HG03159 (cell line): ENCODE measurements at regions not wholly inside any gene's neighbourhood (a gene's known extent, or its start where the extent isn't known, plus 50 kb on each side); places are given as distances from the start of the nearest gene placed in this dataset.
"Not testable (repeated sequence)": the region's sequence is repeated elsewhere in the genome, so short reads cannot be mapped to it uniquely, and the experiment has no call there.

Experiments
- ATAC-seq: cut with Tn5 transposase; IDR thresholded peaks from one replicate; pipeline ENCODE4 v1.9.1; 2021; ENCODE audit warnings: mild to moderate bottlenecking, moderate library complexity; ENCODE audit not compliant: unreplicated experiment

DNA sequence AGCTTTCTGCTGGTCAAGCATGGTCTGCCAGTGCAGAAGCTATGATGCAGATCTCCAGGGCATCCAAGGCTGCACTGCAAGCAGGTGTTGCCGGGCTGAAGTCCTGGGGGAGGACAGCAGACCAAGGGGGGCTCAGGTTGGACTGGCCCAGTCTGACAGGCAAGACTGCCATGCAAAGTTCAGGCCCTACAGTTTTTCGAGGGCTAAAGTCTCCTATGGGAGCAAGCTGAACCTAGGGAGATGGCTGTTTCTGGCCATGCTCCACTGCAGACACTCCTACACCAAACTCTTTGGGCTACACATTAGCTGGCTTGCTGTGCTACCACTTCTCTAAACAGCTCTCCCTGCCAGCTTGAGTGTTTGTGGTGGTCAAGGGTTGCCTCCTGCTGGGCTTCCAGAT lies 130.0 kb upstream of the SYNCRIP start:
- no peak for ATAC-seq

DNA sequence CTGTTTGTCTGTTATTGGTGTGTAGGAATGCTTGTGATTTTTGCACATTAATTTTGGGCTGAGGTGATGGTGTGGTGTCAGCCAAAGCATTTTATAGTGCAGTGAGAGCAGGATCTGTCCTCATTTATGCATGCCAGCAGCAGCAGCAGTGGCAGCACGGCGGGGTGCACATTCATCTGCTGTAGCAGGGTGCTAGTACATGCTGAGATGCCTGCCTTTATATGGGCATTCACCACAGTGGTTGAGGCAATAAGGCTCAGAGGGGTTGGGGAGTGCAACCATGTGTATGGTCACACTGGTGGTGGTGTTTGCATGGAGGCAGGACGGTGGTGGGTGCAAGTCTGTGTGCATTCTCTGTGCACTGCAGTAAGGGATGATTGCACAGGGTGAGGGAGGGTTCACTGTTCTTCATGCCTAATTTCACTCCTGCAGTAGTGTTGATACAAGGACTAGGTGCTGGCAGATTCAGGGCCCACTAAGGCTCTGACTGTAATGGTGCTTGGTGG lies 129.3 kb upstream of the SYNCRIP start:
- no peak for ATAC-seq

DNA sequence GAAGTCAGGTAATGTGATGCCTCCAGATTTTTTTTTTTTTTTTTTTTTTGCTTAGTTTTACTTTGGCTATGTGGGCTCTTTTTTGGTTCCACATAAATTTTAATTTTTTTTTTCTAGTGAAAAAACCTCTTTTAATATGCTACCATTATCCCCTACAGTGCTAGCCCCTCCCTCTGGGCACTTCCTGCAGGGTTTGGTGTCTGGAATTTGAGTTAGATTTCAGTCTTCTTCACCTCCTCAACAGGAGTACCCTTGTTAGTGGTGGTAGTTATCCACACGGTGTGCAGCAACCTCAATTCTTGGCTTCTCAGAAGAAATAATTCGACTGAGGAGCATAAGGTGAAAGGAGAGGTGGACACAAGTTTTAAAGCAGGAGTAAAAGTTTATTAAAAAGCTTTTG lies 128.8 kb upstream of the SYNCRIP start:
- ATAC-seq = no peak

DNA sequence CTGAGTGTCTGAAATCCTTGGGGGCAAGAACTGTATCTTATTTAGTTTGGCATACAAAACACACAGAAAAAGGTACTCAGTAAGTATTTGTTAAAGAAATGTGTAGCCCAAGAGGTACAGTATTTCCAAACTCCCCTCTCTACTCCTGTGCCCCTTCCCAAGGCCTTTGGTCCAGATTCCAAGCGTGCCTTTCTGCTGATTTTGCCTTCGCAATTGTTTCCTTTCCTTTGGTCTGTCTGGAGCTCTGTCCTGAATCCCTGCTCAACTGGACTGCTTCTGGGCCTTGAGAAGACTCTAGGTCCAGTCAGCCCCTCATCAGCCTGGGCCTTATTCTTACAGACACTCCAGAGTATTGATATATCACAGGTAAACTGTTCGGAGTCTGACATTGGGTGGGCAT lies 122.2 kb upstream of the SYNCRIP start:
- ATAC-seq = no peak

DNA sequence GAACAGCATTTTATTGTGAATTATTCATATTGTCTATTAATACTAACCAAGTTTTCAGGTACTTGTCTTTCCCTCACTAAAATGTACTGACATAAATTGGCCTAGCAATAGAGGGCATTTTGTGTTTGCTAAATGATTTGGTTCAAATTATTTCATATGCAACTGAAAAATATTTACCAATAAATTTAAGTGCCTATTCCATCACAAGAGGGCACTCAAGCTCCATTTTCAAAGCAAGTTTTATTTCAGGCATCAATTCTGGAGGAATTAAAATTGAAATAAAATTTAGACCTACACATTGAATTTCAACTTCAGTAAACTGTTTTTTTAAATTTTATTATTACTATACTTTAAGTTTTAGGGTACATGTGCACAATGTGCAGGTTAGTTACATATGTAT lies 114.3 kb upstream of the SYNCRIP start:
- ATAC-seq = no peak

DNA sequence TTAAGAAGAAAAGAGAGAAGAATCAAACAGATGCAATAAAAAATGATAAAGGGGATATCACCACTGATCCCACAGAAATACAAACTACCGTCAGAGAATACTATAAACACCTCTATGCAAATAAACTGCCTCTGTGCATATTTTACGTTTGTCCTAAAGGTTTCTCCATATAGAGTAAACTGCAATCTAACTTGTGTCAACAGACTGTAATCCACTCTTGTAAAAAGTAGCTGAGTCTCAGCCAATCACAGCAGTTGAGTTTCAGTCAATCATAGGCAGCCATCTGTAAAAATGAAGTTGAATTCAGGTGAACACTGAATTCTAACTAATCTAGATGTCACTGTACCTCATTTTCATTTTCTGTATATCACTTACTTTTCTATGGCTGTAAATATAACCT lies 112.2 kb upstream of the SYNCRIP start:
- ATAC-seq = no peak

DNA sequence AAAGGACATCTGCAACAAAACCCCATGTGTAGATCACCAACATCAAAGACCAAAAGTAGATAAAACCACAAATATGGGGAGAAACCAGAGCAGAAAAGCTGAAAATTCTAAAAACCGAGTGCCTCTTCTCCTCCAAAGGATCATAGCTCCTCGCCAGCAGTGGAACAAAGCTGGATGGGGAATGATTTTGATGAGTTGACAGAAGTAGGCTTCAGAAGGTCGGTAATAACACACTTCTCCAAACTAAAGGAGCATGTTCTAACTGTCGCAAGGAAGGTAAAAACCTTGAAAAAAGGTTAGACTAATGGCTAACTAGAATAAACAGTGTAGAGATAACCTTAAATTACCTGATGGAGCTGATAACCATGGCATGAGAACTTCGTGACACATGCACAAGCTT lies 109.9 kb upstream of the SYNCRIP start:
- no peak for ATAC-seq

DNA sequence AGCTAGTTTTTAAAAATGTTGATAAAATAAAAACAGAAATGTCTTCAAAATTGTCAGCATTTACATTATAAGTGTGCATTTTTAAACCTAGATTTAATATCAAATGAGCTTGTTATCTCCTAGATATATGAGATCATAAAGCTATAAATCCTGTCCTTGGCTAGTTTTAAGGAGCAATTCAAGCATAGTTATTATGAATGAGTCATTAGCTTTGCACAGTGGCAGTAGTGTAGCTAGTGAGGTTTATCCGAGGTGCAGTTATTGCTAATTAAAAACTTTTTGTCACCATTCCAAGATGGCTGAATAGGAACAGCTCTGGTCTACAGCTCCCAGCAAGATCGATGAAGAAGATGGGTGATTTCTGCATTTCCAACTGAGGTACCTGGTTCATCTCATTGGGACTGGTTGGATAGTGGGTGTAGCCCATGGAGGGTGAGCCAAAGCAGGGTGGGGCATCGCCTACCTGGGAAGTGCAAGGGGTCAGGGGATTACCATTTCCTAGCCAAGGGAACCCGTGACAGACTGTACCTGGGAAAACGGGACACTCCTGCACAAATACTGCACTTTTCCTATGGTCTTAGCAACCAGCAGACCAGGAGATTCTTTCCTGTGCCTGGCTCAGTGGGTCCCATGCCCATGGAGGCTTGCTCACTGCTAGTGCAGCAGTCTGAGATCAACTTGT lies 108.8 kb upstream of the SYNCRIP start:
- ATAC-seq = no peak

DNA sequence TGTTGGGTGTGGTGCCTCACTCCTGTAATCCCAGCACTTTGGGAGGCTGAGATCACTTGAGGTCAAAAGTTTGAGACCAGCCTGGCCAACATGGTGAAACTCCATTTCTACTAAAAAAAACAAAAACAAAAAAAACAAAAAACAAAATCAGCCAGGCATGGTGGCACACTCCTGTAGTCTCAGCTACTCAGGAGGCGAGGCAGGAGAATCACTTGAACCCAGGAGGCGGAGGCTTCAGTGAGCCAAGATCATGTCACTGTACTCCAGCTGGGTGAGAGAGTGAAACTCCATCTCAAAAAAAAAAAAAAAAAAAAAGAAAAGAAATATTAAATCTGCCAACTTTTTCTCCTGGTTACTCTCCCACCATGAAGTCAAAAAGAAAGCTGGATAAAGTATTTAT lies 107.5 kb upstream of the SYNCRIP start:
- not testable (repeated sequence) for ATAC-seq

DNA sequence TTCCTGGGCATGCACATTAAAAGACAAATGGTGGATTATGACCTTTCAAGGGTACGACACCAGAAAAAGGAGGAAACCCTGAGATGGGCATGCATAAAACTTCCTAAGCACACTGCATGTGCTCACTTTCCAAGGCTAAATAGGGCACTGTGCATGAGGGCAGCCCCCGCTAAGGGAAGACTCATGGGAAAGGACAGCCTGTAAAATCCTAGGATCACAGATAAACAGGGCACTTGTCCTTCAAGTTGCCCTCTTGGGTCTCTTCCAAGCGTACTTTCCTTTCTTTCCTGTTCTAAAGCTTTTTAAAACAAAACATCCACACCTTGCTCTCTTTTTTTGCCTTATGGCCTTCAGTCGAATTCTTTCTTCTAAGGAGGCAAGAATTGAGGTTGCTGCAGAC lies 106.5 kb upstream of the SYNCRIP start:
- no peak for ATAC-seq

DNA sequence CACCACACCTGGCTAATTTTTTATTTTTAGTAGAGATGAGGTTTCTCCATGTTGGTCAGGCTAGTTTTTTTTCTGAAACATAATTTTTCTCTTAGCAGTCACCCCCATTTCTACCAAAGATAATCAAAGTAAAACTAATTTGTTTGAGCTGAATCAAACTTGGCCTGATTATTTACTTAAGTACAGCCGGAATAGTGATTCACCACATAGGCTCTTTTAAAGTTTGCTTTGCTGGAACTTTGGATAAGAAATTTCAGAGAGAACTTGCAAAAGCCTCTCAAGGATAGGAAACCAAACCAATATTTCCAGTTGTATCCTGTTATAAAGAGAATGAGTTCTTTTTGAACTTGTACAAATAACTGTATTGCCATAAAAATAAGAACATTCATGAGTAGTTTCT lies 105.0 kb upstream of the SYNCRIP start:
- ATAC-seq = no peak

DNA sequence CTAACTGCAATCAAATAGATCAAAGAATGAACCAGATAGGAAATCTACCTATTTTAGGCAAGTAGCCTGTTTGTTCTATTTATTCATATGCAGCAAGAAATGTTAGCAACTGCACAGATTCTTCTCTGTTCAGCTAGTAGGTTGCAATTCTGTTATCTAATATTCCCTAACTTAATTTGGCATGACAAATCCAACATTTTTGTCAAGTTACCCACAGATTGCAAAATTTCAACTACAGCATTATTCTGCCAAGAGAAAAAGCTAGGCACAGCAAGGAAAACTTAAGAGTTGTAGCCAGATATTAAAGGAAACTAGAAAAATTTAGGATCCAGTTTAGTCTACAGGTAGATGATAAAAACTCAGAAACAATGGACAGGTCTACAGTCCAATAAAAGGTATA lies 104.4 kb upstream of the SYNCRIP start:
- no peak for ATAC-seq

DNA sequence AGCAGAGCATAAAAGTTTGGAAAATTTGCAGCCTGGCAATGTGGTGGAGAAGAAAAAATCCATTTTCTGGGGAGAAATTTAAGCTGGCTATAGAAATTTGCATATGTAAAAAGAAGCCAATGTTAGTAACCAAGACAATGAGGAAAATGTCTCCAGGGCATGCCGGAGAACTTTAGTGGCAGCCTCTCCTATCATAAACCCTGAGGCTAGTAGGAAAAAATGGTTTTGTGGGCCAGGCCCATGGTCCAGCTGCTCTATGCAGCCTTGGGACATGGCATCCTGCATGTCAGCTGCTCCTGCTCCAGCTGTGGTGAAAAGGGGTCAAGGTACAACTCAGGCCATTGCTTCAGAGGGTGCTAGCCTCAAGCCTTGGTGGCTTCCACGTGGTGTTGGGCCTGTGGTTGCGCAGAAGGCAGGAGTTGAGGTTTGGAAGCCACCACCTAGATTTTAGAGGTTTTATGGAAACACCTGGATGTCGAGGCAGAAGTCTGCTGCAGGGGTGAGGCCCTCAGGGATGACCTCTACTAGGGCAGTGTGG lies 101.8 kb upstream of the SYNCRIP start:
- no peak for ATAC-seq

DNA sequence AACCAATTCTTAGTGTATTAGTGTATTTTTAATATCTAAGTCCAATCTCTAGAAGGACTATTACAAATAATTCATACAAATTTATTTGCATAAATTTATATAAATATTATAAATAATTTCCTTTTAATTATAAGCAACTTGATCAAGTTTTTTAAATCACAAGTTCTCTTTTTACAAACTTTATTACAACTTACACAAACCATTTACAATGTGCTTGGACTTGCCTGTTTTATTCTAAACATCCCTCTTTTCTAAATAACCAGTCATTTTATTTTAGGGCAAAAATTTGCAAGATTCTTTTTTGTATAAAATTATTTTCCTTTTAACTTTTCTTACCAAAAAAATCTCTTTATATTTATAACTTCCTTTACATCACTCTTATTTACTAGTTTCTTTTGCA lies 83.5 kb upstream of the SYNCRIP start:
- no peak for ATAC-seq

DNA sequence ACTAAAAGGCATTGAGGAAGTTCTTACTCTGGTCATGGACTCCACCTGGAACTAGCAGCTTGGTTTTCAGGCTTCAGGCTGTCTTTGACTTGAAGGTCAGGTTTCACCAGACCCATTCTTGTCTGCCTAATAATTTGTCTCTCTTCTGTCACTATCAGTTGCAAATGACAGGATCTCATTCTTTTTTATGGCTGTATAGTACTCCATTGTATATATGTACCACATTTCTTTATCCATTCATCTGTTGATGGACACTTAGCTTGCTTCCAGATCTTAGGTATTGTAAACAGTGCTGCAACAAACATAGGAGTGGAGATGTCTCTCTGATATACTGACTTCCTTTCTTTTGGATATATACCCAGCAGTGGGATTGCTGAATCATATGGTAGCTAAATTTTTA lies 73.1 kb upstream of the SYNCRIP start:
- ATAC-seq = no peak

DNA sequence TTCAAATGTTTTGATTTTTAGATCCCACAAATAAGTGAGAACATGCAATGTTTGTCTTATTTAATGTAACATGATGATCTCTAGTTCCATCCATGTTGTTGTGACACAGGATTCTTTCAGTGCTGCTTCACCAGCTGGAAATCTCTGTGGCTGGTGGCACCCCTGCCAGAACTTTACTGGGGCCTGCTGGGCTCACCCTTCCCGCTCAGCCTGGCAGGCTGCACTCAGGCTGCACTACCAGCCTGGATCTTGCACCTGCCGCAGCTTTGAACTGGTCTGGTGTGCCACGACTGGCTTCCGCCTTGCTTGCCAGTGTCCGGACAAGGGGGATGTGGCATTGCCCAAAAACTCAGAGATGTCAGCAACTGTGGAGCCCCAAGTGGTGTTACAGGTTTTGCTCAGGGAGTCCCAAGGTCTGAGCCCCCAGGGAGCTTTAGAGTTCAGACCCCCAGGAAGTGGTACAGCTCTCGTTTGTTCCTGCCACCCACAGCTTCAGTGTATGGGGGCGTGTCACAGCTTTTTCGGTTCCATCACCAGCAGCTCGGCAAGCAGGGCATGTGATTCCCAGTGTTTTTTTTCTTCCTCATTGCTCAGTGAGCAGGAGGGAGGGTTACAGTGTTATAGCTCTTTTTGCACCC lies 72.3 kb upstream of the SYNCRIP start:
- no peak for ATAC-seq

DNA sequence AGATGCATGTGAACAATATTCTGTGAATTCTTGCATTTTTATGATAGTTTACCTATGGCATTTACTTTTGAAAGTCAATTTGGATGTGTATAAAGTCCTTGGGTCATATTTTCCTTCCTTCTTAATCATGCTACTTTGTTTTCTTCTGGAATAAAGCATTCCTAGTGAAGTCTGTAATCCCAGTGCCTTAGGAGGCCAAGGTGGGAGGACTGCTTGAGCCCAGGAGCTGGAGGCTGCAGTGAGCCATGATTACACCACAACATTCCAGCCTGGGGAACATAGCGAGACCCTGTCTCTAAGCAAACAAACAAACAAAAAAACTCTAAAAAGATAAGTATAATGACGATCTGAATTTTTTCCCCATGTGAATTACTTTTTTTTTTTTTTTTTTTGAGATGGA lies 69.7 kb upstream of the SYNCRIP start:
- no peak for ATAC-seq

DNA sequence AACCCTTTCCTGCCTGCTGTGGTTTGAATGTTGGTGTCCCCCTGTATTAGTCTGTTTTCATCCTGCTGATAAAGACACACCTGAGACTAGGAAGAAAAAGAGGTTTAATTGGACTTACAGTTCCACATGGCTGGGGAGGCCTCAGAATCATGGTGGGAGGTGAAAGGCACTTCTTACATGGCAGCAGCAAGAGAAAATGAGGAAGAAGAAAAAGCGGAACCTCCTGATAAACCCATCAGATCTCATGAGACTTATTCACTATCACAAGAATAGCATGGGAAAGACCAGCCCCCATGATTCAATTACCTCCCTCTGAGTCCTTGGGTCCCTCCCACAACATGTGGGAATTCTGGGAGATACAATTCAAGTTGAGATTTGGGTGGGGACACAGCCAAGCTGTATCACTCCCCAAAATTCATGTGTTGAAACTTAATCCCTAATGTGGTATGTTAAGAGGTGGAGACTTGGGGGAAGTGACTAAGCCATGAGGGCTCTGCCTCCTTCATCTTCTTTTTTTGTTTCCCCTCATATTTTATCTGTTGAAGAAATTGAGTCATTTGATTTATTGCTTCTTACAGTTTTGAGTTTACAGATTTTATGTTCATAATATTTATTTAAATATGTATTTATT lies 64.9 kb upstream of the SYNCRIP start:
- not testable (repeated sequence) for ATAC-seq

DNA sequence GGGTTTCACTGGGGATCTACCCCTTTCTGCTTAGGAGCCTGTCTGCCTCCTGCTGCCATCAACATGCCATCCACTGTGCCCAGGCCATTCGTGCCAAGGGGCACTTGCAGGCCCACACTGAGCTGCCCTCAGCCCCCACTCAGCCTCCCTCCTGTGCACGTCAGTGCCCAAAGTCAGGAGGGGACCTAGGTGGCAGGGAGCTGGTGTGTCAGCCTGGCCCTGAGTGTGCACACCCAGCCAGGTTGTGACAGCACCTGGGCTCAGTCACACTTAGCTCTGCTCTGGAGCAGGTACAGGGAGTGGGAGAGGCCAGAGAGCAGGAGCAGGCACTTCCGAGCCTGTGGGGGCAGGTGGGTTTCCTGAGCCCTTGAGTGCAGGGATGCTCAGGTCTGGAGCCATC lies 63.6 kb upstream of the SYNCRIP start:
- ATAC-seq = no peak

DNA sequence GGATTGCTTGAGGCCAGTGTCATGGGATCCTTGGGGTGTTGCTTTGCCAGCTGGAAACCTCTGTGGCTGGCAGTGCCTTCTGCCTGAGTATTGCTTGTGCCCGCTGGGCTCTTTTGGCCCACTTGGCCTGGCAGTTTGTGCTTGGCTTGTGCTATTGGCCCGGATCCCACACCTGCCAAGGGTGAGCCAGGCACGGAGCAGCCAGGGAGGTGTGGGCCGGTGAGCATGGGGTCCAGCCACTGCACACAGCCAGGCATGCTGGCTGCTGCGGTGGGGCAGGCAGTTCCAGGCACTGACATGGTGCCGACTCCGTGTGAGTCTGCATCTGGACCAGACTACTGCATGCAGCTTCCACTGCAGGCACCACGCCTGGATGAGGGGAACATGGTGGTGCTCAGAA lies 62.5 kb upstream of the SYNCRIP start:
- ATAC-seq = no peak

DNA sequence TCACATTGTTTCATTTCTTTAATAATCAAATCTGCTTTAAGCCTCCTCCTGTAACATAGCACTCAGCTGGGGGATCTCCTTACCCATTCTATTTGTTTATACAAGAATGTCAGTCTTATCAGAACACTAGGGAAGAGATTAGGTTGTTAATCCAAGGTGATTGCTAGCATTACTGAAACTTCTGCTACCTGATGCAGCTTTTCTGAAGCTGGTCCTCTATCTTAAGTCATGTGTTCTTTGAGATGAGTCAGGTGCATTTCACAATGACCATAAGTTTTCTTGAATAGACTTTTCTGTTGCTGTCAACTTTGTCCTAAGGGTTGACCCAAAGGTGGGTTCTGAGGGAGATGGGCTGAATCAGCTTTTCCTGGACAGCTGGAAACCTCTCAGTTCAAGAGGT lies 60.7 kb upstream of the SYNCRIP start:
- ATAC-seq = no peak
